Panc1 (cell line): ENCODE measurements at regions not wholly inside any gene's neighbourhood (a gene's known extent, or its start where the extent isn't known, plus 50 kb on each side); places are given as distances from the start of the nearest gene placed in this dataset.

ENCODE experiments used
- ATAC-seq: fragments of 200-7000 bp; cut with Tn5 transposase; 2 replicates; pipeline ENCODE4 v1.9.1; 2020; ENCODE audit warnings: mild to moderate bottlenecking, moderate library complexity
- BruUV-seq: library from RNA; stranded (reverse); fragments of 400-500 nt; replicated peaks from 2 replicates; lab custom pipeline; 2021; lab: Mats Ljungman, UMichigan
- CTCF ChIA-PET: fragments of 300-600 bp; sonication (Branson Sonifier 250); formaldehyde crosslinking; loops from one replicate; lab custom pipeline; 2022; ENCODE audit warnings: antibody characterized with exemption; lab: Charles Lee
- POLR2A ChIA-PET: fragments of 300-600 bp; sonication (Branson Sonifier 250); formaldehyde crosslinking; loops from one replicate; lab custom pipeline; 2022; ENCODE audit warnings: antibody characterized with exemption; lab: Charles Lee
- DNase-seq: peaks from one replicate; pipeline ENCODE4 v3.0.0-alpha.2; 2010; ENCODE audit warnings: low read depth, low spot score
- H3K27ac ChIP-seq: 2 replicates; pipeline ENCODE4 v1.5.1; 2011; ENCODE audit warnings: mild to moderate bottlenecking, low read length, inconsistent platforms
- H3K27me3 ChIP-seq: fragments of 200-500 bp; sonication (Bioruptor generic); 2 replicates; pipeline ENCODE4 v1.6.0; 2014; ENCODE audit warnings: low read length, inconsistent platforms; ENCODE audit not compliant: control insufficient read depth, insufficient read depth
- H3K36me3 ChIP-seq: fragments of 200-500 bp; sonication (Bioruptor generic); 2 replicates; pipeline ENCODE4 v1.5.1; 2014; ENCODE audit warnings: inconsistent platforms, mild to moderate bottlenecking, low read length, moderate library complexity; ENCODE audit not compliant: control insufficient read depth, insufficient read depth
- H3K4me1 ChIP-seq: 2 replicates; pipeline ENCODE4 v1.5.1; 2011; ENCODE audit warnings: inconsistent platforms, mild to moderate bottlenecking, low read length, moderate library complexity; ENCODE audit not compliant: control insufficient read depth, insufficient read depth
- H3K4me3 ChIP-seq, 2 experiments: 2 replicates each; pipeline ENCODE4 v1.5.1; 2011 to 2012; ENCODE audit warnings: low read depth in 2 of 2, low read length in 2 of 2, mild to moderate bottlenecking in 2 of 2, inconsistent platforms in 1 of 2, moderate library complexity in 1 of 2
- H3K9me3 ChIP-seq: fragments of 200-500 bp; sonication (Bioruptor generic); 2 replicates; pipeline ENCODE4 v1.5.1; 2014; ENCODE audit warnings: low read depth, mild to moderate bottlenecking, inconsistent platforms, low read length, moderate library complexity; ENCODE audit not compliant: control insufficient read depth, insufficient read depth
- CTCF ChIP-seq: fragments of 450-650 bp; IDR thresholded peaks from 2 replicates; pipeline ENCODE4 v1.5.1; 2017; ENCODE audit warnings: mild to moderate bottlenecking
- POLR2AphosphoS5 ChIP-seq: IDR thresholded peaks from 2 replicates; pipeline ENCODE4 v1.6.1; 2012; ENCODE audit warnings: mild to moderate bottlenecking, low read depth, low read length, moderate library complexity
- REST ChIP-seq, 2 experiments: IDR thresholded peaks; 2 replicates each; pipeline ENCODE4 v1.6.1; 2011 to 2012; ENCODE audit warnings: low read depth in 2 of 2, control low read depth in 1 of 2, low read length in 1 of 2, mild to moderate bottlenecking in 1 of 2, moderate library complexity in 1 of 2; ENCODE audit not compliant: insufficient read depth in 1 of 2
- SIN3A ChIP-seq: IDR thresholded peaks from 2 replicates; pipeline ENCODE4 v1.6.1; 2012; ENCODE audit warnings: low read depth, mild to moderate bottlenecking, low read length, moderate library complexity, borderline replicate concordance; ENCODE audit not compliant: insufficient read depth
- TCF7L2 ChIP-seq: IDR thresholded peaks from 2 replicates; pipeline ENCODE4 v1.6.1; 2011; ENCODE audit warnings: mild to moderate bottlenecking, low read depth, low read length, inconsistent platforms
- in situ Hi-C: cut with HindIII; loops from 2 replicates; pipeline ENCODE4 v1.10.0; 2016; ENCODE audit warnings: low sequenced_read_pairs, low pct_unique_long_range_greater_than_20kb
- intact Hi-C: fragments of 100-400 bp; cut with micrococcal nuclease; formaldehyde crosslinking; loops from one replicate; pipeline ENCODE4 v1.10.0; 2022; ENCODE audit not compliant: unreplicated experiment

GRCh38 chr4:17376205-17376604 is 135.7 kb downstream of the QDPR start:
- no peak for TF ChIP-seq CTCF
- no peak overlapping the region for H3K4me3 ChIP-seq
- ATAC-seq (no peak), DNase-seq (no peak)
- H3K36me3 ChIP-seq = no peaks in the 10 kb centered on the region
- intact Hi-C loops (no loop called here), in situ Hi-C loops (no loop called here)
- CTCF ChIA-PET = no interaction called here
- no peaks in the 10 kb centered on the region for H3K27me3 ChIP-seq
- H3K4me1 ChIP-seq = no peaks in the 10 kb centered on the region
- BruUV-seq = no TSS peak
- no peak overlapping the region for H3K27ac ChIP-seq
- H3K9me3 ChIP-seq = no peaks in the 10 kb centered on the region
- POLR2A ChIA-PET = no interaction called here

- CTCF ChIA-PET = no interaction called here
These were observed 138.2 kb downstream of the QDPR start for GRCh38 chr4:17373666-17374065.

More at GRCh38 chr4:17373666-17374065, 138.2 kb downstream of the QDPR start:
- H3K9me3 ChIP-seq = no peaks in the 10 kb centered on the region
- H3K27ac ChIP-seq = no peak overlapping the region
- POLR2A ChIA-PET = no interaction called here
- in situ Hi-C loops (no loop called here), intact Hi-C loops (no loop called here)
- H3K27me3 ChIP-seq = no peaks in the 10 kb centered on the region
- H3K36me3 ChIP-seq = no peaks in the 10 kb centered on the region
- H3K4me1 ChIP-seq = no peaks in the 10 kb centered on the region
- BruUV-seq = no TSS peak
- no peak overlapping the region for H3K4me3 ChIP-seq
- TF ChIP-seq POLR2AphosphoS5 = no peak
- no peak for TF ChIP-seq REST (IDR thresholded peaks at IDR 0.05; ENCODE audit: insufficient read depth in 1 of 2, low read depth in 2 of 2, low read length in 1 of 2)
- no peak for TF ChIP-seq TCF7L2
- TF ChIP-seq CTCF = no peak
- no peak for TF ChIP-seq SIN3A
- no peak for DNase-seq
- ATAC-seq = no peak
